ENCODE measurements at regions not wholly inside any gene's neighbourhood (a gene's known extent, or its start where the extent isn't known, plus 50 kb on each side); places are given as distances from the start of the nearest gene placed in this dataset.

DNA sequence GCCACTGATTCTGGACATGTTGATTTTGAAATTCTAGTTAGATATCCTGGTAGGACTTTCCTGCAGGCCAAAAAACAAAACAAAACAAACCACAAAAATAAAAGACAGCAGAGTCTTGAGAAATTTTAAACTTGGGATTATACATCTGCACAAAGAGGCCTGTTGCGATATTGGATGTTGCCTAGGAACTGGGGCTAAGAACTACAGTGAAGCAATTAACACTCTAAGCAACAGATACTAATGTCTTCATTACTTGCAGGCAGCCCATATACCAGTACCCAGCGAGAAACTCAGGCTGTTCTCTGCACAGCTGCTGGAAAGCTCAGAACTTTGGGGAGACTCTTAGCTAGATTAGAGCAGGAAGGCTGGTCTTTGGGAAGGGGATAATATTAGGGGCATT is 69.1 kb upstream of the SCOC start:
- POLR2A ChIA-PET, result no interaction called here
- no peak for TF ChIP-seq SP1 (IDR thresholded peaks at IDR 0.05; ENCODE audit: low read depth)
- no peak for TF ChIP-seq EGR1 (IDR thresholded peaks at IDR 0.05; ENCODE audit: low read depth)
- TF ChIP-seq, protein P1, sequence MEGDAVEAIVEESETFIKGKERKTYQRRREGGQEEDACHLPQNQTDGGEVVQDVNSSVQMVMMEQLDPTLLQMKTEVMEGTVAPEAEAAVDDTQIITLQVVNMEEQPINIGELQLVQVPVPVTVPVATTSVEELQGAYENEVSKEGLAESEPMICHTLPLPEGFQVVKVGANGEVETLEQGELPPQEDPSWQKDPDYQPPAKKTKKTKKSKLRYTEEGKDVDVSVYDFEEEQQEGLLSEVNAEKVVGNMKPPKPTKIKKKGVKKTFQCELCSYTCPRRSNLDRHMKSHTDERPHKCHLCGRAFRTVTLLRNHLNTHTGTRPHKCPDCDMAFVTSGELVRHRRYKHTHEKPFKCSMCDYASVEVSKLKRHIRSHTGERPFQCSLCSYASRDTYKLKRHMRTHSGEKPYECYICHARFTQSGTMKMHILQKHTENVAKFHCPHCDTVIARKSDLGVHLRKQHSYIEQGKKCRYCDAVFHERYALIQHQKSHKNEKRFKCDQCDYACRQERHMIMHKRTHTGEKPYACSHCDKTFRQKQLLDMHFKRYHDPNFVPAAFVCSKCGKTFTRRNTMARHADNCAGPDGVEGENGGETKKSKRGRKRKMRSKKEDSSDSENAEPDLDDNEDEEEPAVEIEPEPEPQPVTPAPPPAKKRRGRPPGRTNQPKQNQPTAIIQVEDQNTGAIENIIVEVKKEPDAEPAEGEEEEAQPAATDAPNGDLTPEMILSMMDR (IDR thresholded peaks at IDR 0.05 in 2 of 3, conservative IDR thresholded peaks at IDR 0.05 in 1 of 3; ENCODE audit: borderline replicate concordance in 1 of 3, insufficient read depth in 1 of 3, low read depth in 2 of 3, low read length in 2 of 3), result no peak
- TF ChIP-seq TCF7L2 (IDR thresholded peaks at IDR 0.05; ENCODE audit: borderline replicate concordance, extremely low read depth, insufficient read depth, insufficient read length), result no peak
- no peak for TF ChIP-seq ZBTB33 (IDR thresholded peaks at IDR 0.05; ENCODE audit: extremely low read depth, insufficient replicate concordance, low read length)
- TF ChIP-seq ELF1 (IDR thresholded peaks at IDR 0.05; ENCODE audit: borderline replicate concordance, low read depth), result no peak
- no peak for TF ChIP-seq YY1 (IDR thresholded peaks at IDR 0.05; ENCODE audit: extremely low read depth, insufficient replicate concordance, low read depth, low read length)
- no peak for TF ChIP-seq FOSL1 (IDR thresholded peaks at IDR 0.05; ENCODE audit: low read depth)
- no peak for TF ChIP-seq MAX (IDR thresholded peaks at IDR 0.05)
- no peak for TF ChIP-seq JUND (IDR thresholded peaks at IDR 0.05)
- no peak for TF ChIP-seq ZFX (IDR thresholded peaks at IDR 0.05)
- TF ChIP-seq, protein P2, sequence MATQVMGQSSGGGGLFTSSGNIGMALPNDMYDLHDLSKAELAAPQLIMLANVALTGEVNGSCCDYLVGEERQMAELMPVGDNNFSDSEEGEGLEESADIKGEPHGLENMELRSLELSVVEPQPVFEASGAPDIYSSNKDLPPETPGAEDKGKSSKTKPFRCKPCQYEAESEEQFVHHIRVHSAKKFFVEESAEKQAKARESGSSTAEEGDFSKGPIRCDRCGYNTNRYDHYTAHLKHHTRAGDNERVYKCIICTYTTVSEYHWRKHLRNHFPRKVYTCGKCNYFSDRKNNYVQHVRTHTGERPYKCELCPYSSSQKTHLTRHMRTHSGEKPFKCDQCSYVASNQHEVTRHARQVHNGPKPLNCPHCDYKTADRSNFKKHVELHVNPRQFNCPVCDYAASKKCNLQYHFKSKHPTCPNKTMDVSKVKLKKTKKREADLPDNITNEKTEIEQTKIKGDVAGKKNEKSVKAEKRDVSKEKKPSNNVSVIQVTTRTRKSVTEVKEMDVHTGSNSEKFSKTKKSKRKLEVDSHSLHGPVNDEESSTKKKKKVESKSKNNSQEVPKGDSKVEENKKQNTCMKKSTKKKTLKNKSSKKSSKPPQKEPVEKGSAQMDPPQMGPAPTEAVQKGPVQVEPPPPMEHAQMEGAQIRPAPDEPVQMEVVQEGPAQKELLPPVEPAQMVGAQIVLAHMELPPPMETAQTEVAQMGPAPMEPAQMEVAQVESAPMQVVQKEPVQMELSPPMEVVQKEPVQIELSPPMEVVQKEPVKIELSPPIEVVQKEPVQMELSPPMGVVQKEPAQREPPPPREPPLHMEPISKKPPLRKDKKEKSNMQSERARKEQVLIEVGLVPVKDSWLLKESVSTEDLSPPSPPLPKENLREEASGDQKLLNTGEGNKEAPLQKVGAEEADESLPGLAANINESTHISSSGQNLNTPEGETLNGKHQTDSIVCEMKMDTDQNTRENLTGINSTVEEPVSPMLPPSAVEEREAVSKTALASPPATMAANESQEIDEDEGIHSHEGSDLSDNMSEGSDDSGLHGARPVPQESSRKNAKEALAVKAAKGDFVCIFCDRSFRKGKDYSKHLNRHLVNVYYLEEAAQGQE (IDR thresholded peaks at IDR 0.05; ENCODE audit: low read depth), result no peak
- CTCF ChIA-PET, result no interaction called here
- no peaks in the 10 kb centered on the region for H3K79me2 ChIP-seq (ENCODE audit: insufficient read depth, low read length)
- no peak overlapping the region for H2AFZ ChIP-seq (ENCODE audit: low read depth, low read length, poor library complexity, severe bottlenecking)
- no peak overlapping the region for H3K4me2 ChIP-seq (ENCODE audit: low read length)
- H3K4me3 ChIP-seq (replicated peaks in 1 of 2; ENCODE audit: low read depth in 1 of 2, low read length in 2 of 2), result no peak overlapping the region
- H3K36me3 ChIP-seq (ENCODE audit: control insufficient read depth in 1 of 2, insufficient read depth in 2 of 2, low read length in 2 of 2), result no peaks in the 10 kb centered on the region
- no peaks in the 10 kb centered on the region for H3K27me3 ChIP-seq (ENCODE audit: insufficient read depth, low read length)
- H3K9me2 ChIP-seq (ENCODE audit: insufficient read depth), result no peaks in the 10 kb centered on the region
- ATAC-seq (no peak), DNase-seq (ENCODE audit: low read depth, low spot score) (no peak)
- RAD21 ChIA-PET (ENCODE audit: low non-redundant PET in 1 of 2, low total read pairs in 2 of 2, uncharacterized antibody in 2 of 2, unreplicated experiment in 2 of 2), result no interaction called here
- H3K27ac ChIP-seq (ENCODE audit: low read depth, low read length), result no peak overlapping the region
- no peaks in the 10 kb centered on the region for H4K20me1 ChIP-seq (ENCODE audit: insufficient read depth)
- BruUV-seq (replicated peaks), result no TSS peak
- H3K4me1 ChIP-seq (ENCODE audit: control insufficient read depth in 1 of 2, insufficient read depth in 2 of 2, low read length in 2 of 2), result peaks cover 13 to 18% of the 10 kb centered on the region in 2 experiments; a peak in 3 of 4 replicates
- intact Hi-C loops (cut with micrococcal nuclease), result no loop called here
- no peaks in the 10 kb centered on the region for H3K9me3 ChIP-seq (ENCODE audit: control insufficient read depth in 1 of 2, insufficient read depth in 1 of 2, low read depth in 1 of 2, low read length in 2 of 2)
- H3K9ac ChIP-seq (ENCODE audit: low read length), result no peak overlapping the region

Data from HCT116 (cell line).